Ishikawa (cell line): ENCODE measurements at regions not wholly inside any gene's neighbourhood (a gene's known extent, or its start where the extent isn't known, plus 50 kb on each side); places are given as distances from the start of the nearest gene placed in this dataset.

Source experiments
- CEBPB ChIP-seq: IDR thresholded peaks from 2 replicates; pipeline ENCODE4 v1.6.1; 2012
- CREB1 ChIP-seq: IDR thresholded peaks from 2 replicates; pipeline ENCODE4 v1.6.1; 2012; ENCODE audit warnings: low read depth
- EGR1 ChIP-seq: IDR thresholded peaks from 2 replicates; pipeline ENCODE4 v1.6.1; 2012
- EP300 ChIP-seq: IDR thresholded peaks from 2 replicates; pipeline ENCODE4 v1.6.1; 2012; ENCODE audit warnings: borderline replicate concordance
- FOXM1 ChIP-seq: IDR thresholded peaks from 2 replicates; pipeline ENCODE4 v1.6.1; 2012; ENCODE audit warnings: low read depth, borderline replicate concordance
- NFIC ChIP-seq: IDR thresholded peaks from 2 replicates; pipeline ENCODE4 v1.6.1; 2012
- RAD21 ChIP-seq: IDR thresholded peaks from 2 replicates; pipeline ENCODE4 v1.6.1; 2012; ENCODE audit warnings: low read depth
- TAF1 ChIP-seq: IDR thresholded peaks from 2 replicates; pipeline ENCODE4 v1.6.1; 2012; ENCODE audit warnings: low read depth, mild to moderate bottlenecking
- TCF12 ChIP-seq: IDR thresholded peaks from 2 replicates; pipeline ENCODE4 v1.6.1; 2012; ENCODE audit warnings: low read depth
- TEAD4 ChIP-seq: IDR thresholded peaks from 2 replicates; pipeline ENCODE4 v1.6.1; 2012
- YY1 ChIP-seq: IDR thresholded peaks from 2 replicates; pipeline ENCODE4 v1.6.1; 2012; ENCODE audit warnings: low read depth
- ZBTB7A ChIP-seq: IDR thresholded peaks from 2 replicates; pipeline ENCODE4 v1.6.1; 2012; ENCODE audit warnings: low read depth
- TF ChIP-seq, protein P1 (sequence below): IDR thresholded peaks from 2 replicates; pipeline ENCODE4 v1.6.1; 2012
- TF ChIP-seq, protein P2 (sequence below): IDR thresholded peaks from 2 replicates; pipeline ENCODE4 v1.6.1; 2012; ENCODE audit warnings: low read depth, mild to moderate bottlenecking
- TF ChIP-seq, protein P3 (sequence below): IDR thresholded peaks from 2 replicates; pipeline ENCODE4 v1.6.1; 2012

DNA sequence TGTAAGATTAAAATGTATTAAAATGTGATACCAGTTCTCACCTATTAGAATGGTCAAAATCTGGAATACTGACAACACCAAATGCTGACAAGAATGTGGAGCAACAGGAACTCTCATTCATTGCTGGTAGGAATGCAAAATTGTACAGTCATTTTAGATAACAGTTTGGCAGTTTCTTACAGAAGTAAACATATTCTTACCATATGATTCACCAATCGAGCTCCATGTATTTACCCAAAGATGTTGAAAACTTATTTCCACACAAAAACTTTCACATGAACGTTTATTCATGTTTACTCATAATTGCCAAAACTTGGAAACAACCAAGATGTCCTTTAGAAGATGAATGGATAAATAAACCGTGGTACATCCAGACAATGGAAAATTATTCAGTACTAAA lies 1193.5 kb upstream of the ACVR2A start:
- TF ChIP-seq YY1, result no peak
- no peak for TF ChIP-seq FOXM1
- TF ChIP-seq, protein P1, sequence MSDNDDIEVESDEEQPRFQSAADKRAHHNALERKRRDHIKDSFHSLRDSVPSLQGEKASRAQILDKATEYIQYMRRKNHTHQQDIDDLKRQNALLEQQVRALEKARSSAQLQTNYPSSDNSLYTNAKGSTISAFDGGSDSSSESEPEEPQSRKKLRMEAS, result no peak
- TF ChIP-seq EGR1, result no peak
- no peak for TF ChIP-seq CREB1
- no peak for TF ChIP-seq RAD21
- TF ChIP-seq ZBTB7A, result no peak
- no peak for TF ChIP-seq CEBPB
- no peak for TF ChIP-seq NFIC
- TF ChIP-seq TCF12, result no peak
- TF ChIP-seq, protein P2, sequence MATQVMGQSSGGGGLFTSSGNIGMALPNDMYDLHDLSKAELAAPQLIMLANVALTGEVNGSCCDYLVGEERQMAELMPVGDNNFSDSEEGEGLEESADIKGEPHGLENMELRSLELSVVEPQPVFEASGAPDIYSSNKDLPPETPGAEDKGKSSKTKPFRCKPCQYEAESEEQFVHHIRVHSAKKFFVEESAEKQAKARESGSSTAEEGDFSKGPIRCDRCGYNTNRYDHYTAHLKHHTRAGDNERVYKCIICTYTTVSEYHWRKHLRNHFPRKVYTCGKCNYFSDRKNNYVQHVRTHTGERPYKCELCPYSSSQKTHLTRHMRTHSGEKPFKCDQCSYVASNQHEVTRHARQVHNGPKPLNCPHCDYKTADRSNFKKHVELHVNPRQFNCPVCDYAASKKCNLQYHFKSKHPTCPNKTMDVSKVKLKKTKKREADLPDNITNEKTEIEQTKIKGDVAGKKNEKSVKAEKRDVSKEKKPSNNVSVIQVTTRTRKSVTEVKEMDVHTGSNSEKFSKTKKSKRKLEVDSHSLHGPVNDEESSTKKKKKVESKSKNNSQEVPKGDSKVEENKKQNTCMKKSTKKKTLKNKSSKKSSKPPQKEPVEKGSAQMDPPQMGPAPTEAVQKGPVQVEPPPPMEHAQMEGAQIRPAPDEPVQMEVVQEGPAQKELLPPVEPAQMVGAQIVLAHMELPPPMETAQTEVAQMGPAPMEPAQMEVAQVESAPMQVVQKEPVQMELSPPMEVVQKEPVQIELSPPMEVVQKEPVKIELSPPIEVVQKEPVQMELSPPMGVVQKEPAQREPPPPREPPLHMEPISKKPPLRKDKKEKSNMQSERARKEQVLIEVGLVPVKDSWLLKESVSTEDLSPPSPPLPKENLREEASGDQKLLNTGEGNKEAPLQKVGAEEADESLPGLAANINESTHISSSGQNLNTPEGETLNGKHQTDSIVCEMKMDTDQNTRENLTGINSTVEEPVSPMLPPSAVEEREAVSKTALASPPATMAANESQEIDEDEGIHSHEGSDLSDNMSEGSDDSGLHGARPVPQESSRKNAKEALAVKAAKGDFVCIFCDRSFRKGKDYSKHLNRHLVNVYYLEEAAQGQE, result no peak
- TF ChIP-seq EP300, result no peak
- TF ChIP-seq TAF1, result no peak
- no peak for TF ChIP-seq TEAD4
- TF ChIP-seq, protein P3, sequence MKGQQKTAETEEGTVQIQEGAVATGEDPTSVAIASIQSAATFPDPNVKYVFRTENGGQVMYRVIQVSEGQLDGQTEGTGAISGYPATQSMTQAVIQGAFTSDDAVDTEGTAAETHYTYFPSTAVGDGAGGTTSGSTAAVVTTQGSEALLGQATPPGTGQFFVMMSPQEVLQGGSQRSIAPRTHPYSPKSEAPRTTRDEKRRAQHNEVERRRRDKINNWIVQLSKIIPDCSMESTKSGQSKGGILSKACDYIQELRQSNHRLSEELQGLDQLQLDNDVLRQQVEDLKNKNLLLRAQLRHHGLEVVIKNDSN, result no peak

DNA sequence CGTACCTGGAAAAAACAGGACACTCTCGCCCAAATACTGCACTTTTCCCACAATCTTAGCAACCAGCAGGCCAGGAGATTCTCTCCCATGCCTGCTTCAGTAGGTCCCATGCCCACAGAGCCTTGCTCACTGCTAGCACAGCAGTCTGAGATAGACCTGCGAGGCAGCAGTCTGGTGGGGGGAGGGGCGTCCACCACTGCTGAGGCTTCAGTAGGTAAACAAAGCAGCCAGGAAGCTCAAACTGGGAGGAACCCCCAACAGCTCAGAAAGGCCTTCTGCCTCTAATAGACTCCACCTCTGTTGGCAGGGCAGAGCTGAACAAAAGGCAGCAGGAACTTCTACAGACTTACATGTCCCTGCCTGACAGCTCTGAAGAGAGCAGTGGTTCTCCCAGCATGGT lies 1202.8 kb upstream of the ACVR2A start:
- no peak for TF ChIP-seq TEAD4
- TF ChIP-seq FOXM1, result no peak
- no peak for TF ChIP-seq RAD21
- TF ChIP-seq, protein P1, result no peak
- TF ChIP-seq CEBPB, result no peak
- no peak for TF ChIP-seq CREB1
- TF ChIP-seq EGR1, result no peak
- TF ChIP-seq ZBTB7A, result no peak
- TF ChIP-seq TAF1, result no peak

DNA sequence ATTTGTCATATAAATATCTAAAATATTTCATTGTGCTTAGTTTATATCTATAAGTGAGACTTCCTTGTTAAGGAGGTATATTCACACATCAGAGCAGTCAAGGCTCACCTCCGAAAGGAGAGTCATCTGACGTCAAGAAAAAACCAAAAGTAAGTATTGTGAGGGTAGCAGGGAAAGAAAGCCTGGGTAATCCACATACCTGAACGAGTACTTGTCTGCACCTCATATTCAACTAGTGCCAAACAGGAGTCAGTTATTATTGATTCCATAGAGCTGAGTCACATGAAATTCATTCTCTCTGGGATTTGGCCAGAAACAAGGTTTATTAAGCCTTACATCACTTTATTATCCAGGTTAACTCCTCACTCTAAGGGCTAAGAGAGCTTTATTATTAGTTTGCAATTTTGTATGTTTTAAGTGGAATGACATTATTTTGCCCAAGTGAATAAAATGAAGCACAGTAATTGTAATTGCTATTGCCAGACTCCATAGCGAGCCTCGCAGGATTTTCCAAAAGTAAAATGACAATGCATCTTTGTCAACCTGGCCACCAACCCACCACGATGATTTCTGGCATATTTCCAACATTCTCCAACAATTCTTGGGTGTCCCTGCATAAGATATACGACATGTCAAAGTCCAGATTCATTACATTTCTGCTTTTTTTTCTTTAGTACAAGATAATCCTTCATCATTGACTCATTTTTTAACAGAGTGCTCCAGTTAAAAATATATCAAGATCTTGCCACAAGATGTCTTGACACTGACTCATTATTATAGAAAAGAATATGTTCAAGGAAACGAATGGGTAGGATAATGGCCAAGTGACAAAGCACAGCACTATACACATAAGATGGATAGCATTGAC lies 1210.4 kb upstream of the ACVR2A start:
- TF ChIP-seq NFIC (peak; percentile 56), RAD21 (no peak), EP300 (no peak), TCF12 (no peak), CREB1 (0 out of 2 replicates have a peak, but pooled peaks have one; percentile 15), FOXM1 (no peak), TEAD4 (peak; percentile 67)
- TF ChIP-seq, protein P2, result no peak

DNA sequence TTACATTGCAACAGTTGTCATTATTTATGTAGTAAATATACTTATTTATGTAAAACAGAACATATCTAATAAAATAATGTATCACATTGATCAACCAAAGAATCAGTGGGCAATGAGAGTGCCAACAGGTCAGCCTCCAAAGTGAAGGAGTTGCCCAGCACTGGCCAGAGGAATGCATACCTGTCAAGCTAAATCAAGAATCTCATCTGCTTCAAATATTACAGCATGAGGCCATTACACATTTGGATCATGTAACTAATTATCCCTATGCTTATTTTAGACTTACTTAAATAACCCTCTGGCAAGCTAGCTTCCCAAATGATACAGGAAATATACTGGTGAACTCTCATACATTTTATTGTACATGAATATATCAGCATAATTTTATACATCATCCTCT lies 1211.7 kb upstream of the ACVR2A start:
- TF ChIP-seq RAD21 (no peak), EP300 (no peak), EGR1 (no peak)

DNA sequence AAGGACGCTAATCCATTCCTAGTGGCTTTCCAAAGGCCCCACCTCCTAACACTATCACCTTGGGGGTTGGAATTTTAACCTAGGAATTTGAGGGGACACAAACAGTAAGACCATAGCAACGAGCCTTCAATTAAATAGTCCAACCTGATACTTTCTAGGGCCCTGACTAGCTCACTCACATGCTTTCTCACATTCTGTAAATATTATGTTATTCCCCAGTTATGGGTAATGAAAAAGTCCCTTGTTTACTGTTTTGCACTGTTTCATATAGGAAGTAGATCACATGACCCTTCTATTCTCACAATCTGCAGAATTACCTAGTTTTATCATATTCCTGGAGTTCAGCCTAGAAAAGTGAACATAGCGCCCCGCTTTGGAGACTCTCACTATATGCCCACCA lies 1212.1 kb upstream of the ACVR2A start:
- no peak for TF ChIP-seq TAF1
- TF ChIP-seq EP300, result no peak
- TF ChIP-seq ZBTB7A, result no peak
- no peak for TF ChIP-seq CEBPB
- TF ChIP-seq, protein P3, result no peak
- TF ChIP-seq RAD21, result no peak
- TF ChIP-seq NFIC, result no peak
- no peak for TF ChIP-seq EGR1
- no peak for TF ChIP-seq YY1
- TF ChIP-seq, protein P1, result no peak
- no peak for TF ChIP-seq TCF12
- TF ChIP-seq TEAD4, result no peak
- no peak for TF ChIP-seq FOXM1
- TF ChIP-seq CREB1, result no peak
- TF ChIP-seq, protein P2, result no peak
